ENCODE measurements at regions not wholly inside any gene's neighbourhood (a gene's known extent, or its start where the extent isn't known, plus 50 kb on each side); places are given as distances from the start of the nearest gene placed in this dataset.

DNA sequence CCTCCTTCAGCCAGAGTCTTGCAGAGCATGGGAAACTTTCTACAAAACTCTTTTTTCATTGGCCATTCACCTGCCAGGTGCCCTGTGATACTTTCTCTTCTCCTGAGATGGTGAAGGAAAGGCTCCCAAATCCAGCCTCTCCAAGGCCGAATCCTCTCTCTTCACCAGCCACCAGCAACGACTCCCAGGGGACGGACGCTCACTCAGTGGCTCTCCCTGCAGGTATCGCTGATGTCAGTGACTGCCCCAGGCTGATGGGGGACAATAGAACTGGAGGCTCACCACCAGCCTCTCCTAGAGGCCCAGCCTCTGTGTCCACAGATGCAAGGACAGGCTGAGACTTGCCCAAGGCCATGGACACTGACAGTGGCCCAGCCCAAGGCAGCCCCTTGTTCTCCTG lies 204.1 kb downstream of the BCL11B start:
- TF ChIP-seq, protein P1, sequence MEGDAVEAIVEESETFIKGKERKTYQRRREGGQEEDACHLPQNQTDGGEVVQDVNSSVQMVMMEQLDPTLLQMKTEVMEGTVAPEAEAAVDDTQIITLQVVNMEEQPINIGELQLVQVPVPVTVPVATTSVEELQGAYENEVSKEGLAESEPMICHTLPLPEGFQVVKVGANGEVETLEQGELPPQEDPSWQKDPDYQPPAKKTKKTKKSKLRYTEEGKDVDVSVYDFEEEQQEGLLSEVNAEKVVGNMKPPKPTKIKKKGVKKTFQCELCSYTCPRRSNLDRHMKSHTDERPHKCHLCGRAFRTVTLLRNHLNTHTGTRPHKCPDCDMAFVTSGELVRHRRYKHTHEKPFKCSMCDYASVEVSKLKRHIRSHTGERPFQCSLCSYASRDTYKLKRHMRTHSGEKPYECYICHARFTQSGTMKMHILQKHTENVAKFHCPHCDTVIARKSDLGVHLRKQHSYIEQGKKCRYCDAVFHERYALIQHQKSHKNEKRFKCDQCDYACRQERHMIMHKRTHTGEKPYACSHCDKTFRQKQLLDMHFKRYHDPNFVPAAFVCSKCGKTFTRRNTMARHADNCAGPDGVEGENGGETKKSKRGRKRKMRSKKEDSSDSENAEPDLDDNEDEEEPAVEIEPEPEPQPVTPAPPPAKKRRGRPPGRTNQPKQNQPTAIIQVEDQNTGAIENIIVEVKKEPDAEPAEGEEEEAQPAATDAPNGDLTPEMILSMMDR (IDR thresholded peaks at IDR 0.05; ENCODE audit: insufficient read depth, low read depth, low read length): no peak
- no peak for TF ChIP-seq EZH2 (IDR thresholded peaks at IDR 0.05; ENCODE audit: insufficient read depth, low read length)

Data from astrocyte (in vitro differentiated cells and primary cell).